ENCODE measurements at regions not wholly inside any gene's neighbourhood (a gene's known extent, or its start where the extent isn't known, plus 50 kb on each side); places are given as distances from the start of the nearest gene placed in this dataset.

GRCh38 chr10:6956562-6956961, 376.5 kb upstream of the PRKCQ start:
- no peak for TF ChIP-seq CTCF (tag by site-specific recombination; IDR thresholded peaks at IDR 0.05)
- no peak for TF ChIP-seq KLF16 (tag by site-specific recombination; IDR thresholded peaks at IDR 0.05)
- TF ChIP-seq ZNF202 (tag by site-specific recombination; IDR thresholded peaks at IDR 0.05; ENCODE audit: borderline replicate concordance) = no peak
- no peak for TF ChIP-seq ZNF670 (tag by site-specific recombination; IDR thresholded peaks at IDR 0.05; ENCODE audit: low read depth)
- TF ChIP-seq REST (tag by site-specific recombination; IDR thresholded peaks at IDR 0.05) = no peak
- no peak for TF ChIP-seq ZNF596 (tag by site-specific recombination; IDR thresholded peaks at IDR 0.05)
- no peak for TF ChIP-seq ZNF837 (tag by site-specific recombination; IDR thresholded peaks at IDR 0.05)
- no peak for TF ChIP-seq BCL6B (tag by site-specific recombination; IDR thresholded peaks at IDR 0.05)
- no peak for TF ChIP-seq ZSCAN16 (tag by site-specific recombination; IDR thresholded peaks at IDR 0.05)
- no peak for TF ChIP-seq PRDM4 (tag by site-specific recombination; IDR thresholded peaks at IDR 0.05)
- TF ChIP-seq ZBTB8A (tag by site-specific recombination; IDR thresholded peaks at IDR 0.05) = no peak
- no peak for TF ChIP-seq ZNF513 (tag by site-specific recombination; IDR thresholded peaks at IDR 0.05)

Data from HEK293 (cell line).